Vagina (tissue), 2 donors: ENCODE measurements at regions not wholly inside any gene's neighbourhood (a gene's known extent, or its start where the extent isn't known, plus 50 kb on each side); places are given as distances from the start of the nearest gene placed in this dataset.

Experiments
- DNase-seq, 2 donors: peaks; one replicate each; pipeline ENCODE4 v3.0.0-alpha.2; 2017; ENCODE audit errors: extremely low spot score in 2 of 2
- H3K27ac ChIP-seq: fragments of 200-600 bp; sonication (generic); one replicate; pipeline ENCODE4 v1.5.1; 2019
- H3K27me3 ChIP-seq: fragments of 200-600 bp; sonication (generic); one replicate; pipeline ENCODE4 v1.5.1; 2019
- H3K36me3 ChIP-seq, 2 donors: fragments of 200-600 bp; sonication (generic); one replicate each; pipeline ENCODE4 v1.5.1; 2017 to 2019
- H3K4me1 ChIP-seq: fragments of 200-600 bp; sonication (generic); one replicate; pipeline ENCODE4 v1.5.1; 2019
- H3K4me3 ChIP-seq, 2 donors: fragments of 200-600 bp; sonication (generic); 1 replicate in 1 of 2; 2 replicates in 1 of 2; pipeline ENCODE4 v1.5.1; 2016 to 2019
- H3K9me3 ChIP-seq: fragments of 200-600 bp; sonication (generic); one replicate; pipeline ENCODE4 v1.5.1; 2019
- CTCF ChIP-seq, 3 experiments: fragments of 450-650 bp in 2 of 3; fragments of 200-600 bp in 1 of 3; sonication (generic) in 1 of 3; IDR thresholded peaks; one replicate each; pipeline ENCODE4 v1.5.1; 2017 to 2019; ENCODE audit warnings: antibody characterized with exemption in 3 of 3, mild to moderate bottlenecking in 2 of 3, moderate library complexity in 2 of 3
- POLR2A ChIP-seq, 2 donors: fragments of 450-650 bp; IDR thresholded peaks; one replicate each; pipeline ENCODE4 v1.6.1; 2017; ENCODE audit warnings: antibody characterized with exemption in 2 of 2, mild to moderate bottlenecking in 2 of 2, moderate library complexity in 2 of 2
- POLR2AphosphoS5 ChIP-seq, 2 donors: sonication (generic); formaldehyde crosslinking; IDR thresholded peaks; one replicate each; pipeline ENCODE4 v1.9.0; 2017; ENCODE audit warnings: antibody characterized with exemption in 2 of 2, mild to moderate bottlenecking in 2 of 2, low read depth in 1 of 2; ENCODE audit not compliant: insufficient read depth in 1 of 2
- intact Hi-C: fragments of 100-400 bp; cut with DNase I; formaldehyde crosslinking; loops from one replicate; pipeline ENCODE4 v1.15.1; 2023

GRCh38 chr13:73212482-73212881 is 153.7 kb downstream of the KLF5 start:
- H3K4me1 ChIP-seq, result no peaks in the 10 kb centered on the region
- H3K9me3 ChIP-seq, result no peaks in the 10 kb centered on the region
- H3K27ac ChIP-seq, result no peak overlapping the region
- intact Hi-C loops, result no loop called here
- H3K36me3 ChIP-seq, result no peaks in the 10 kb centered on the region
- no peaks in the 10 kb centered on the region for H3K27me3 ChIP-seq
- no peak overlapping the region for H3K4me3 ChIP-seq
- TF ChIP-seq CTCF (IDR thresholded peaks at IDR 0.05), result no peak
- TF ChIP-seq POLR2AphosphoS5 (IDR thresholded peaks at IDR 0.05; ENCODE audit: insufficient read depth in 1 of 2, low read depth in 1 of 2), result no peak
- TF ChIP-seq POLR2A (IDR thresholded peaks at IDR 0.05), result no peak
- DNase-seq, result no peak

- TF ChIP-seq POLR2AphosphoS5 (IDR thresholded peaks at IDR 0.05; ENCODE audit: insufficient read depth in 1 of 2, low read depth in 1 of 2) (no peak), CTCF (IDR thresholded peaks at IDR 0.05) (no peak), POLR2A (IDR thresholded peaks at IDR 0.05) (no peak)
- no peaks in the 10 kb centered on the region for H3K9me3 ChIP-seq
- no peaks in the 10 kb centered on the region for H3K27me3 ChIP-seq
- no peak overlapping the region for H3K4me3 ChIP-seq
- no peaks in the 10 kb centered on the region for H3K36me3 ChIP-seq
- H3K4me1 ChIP-seq, result no peaks in the 10 kb centered on the region
- intact Hi-C loops, result no loop called here
- DNase-seq, result no peak
- H3K27ac ChIP-seq, result no peak overlapping the region
Measured at GRCh38 chr13:73210218-73210883, 151.5 kb downstream of the KLF5 start.

GRCh38 chr13:73204952-73205351 is 146.1 kb downstream of the KLF5 start:
- no peaks in the 10 kb centered on the region for H3K9me3 ChIP-seq
- intact Hi-C loops, result no loop called here
- TF ChIP-seq CTCF (IDR thresholded peaks at IDR 0.05) (no peak), POLR2AphosphoS5 (IDR thresholded peaks at IDR 0.05; ENCODE audit: insufficient read depth in 1 of 2, low read depth in 1 of 2) (no peak), POLR2A (IDR thresholded peaks at IDR 0.05) (no peak)
- no peaks in the 10 kb centered on the region for H3K27me3 ChIP-seq
- H3K4me1 ChIP-seq, result peaks cover 6% of the 10 kb centered on the region
- DNase-seq, result no peak
- H3K27ac ChIP-seq, result no peak overlapping the region
- no peak overlapping the region for H3K4me3 ChIP-seq
- H3K36me3 ChIP-seq, result no peaks in the 10 kb centered on the region

DNA sequence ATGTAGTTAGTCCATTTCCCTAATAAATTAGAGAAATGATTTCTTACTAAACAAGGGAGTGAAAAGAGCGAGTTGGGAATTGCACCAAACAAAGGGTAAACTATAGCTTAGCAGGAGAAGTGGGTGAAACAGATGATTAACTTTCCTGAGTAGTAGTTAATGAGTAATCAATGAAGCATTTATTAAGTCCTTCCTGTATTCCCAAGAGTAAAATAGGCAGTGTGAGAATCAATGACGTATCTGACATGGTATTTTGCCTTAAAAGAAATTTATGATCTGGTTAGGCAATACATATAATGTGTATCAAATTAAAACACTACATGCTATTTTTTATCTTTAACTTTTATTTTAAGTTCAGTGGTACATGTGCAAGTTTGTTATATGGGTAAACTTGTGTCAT is 142.8 kb downstream of the KLF5 start:
- intact Hi-C loops, result no loop called here
- H3K27me3 ChIP-seq, result no peaks in the 10 kb centered on the region
- no peak for TF ChIP-seq POLR2AphosphoS5 (IDR thresholded peaks at IDR 0.05; ENCODE audit: insufficient read depth in 1 of 2, low read depth in 1 of 2)
- no peak for TF ChIP-seq CTCF (IDR thresholded peaks at IDR 0.05)
- no peak for TF ChIP-seq POLR2A (IDR thresholded peaks at IDR 0.05)
- no peak for DNase-seq
- peaks cover 6% of the 10 kb centered on the region for H3K4me1 ChIP-seq
- no peak overlapping the region for H3K27ac ChIP-seq
- no peaks in the 10 kb centered on the region for H3K36me3 ChIP-seq
- H3K9me3 ChIP-seq, result no peaks in the 10 kb centered on the region
- H3K4me3 ChIP-seq, result no peak overlapping the region

GRCh38 chr13:73198991-73199411 is 140.2 kb downstream of the KLF5 start:
- H3K27ac ChIP-seq, result no peak overlapping the region

More at GRCh38 chr13:73198991-73199411, 140.2 kb downstream of the KLF5 start:
- no peaks in the 10 kb centered on the region for H3K27me3 ChIP-seq
- peaks cover 6% of the 10 kb centered on the region for H3K4me1 ChIP-seq
- TF ChIP-seq CTCF (IDR thresholded peaks at IDR 0.05) (no peak), POLR2AphosphoS5 (IDR thresholded peaks at IDR 0.05; ENCODE audit: insufficient read depth in 1 of 2, low read depth in 1 of 2) (no peak), POLR2A (IDR thresholded peaks at IDR 0.05) (no peak)
- H3K36me3 ChIP-seq, result no peaks in the 10 kb centered on the region
- DNase-seq, result no peak
- no peak overlapping the region for H3K4me3 ChIP-seq
- no peaks in the 10 kb centered on the region for H3K9me3 ChIP-seq
- intact Hi-C loops, result no loop called here
